PC-3 (cell line): ENCODE measurements at regions not wholly inside any gene's neighbourhood (a gene's known extent, or its start where the extent isn't known, plus 50 kb on each side); places are given as distances from the start of the nearest gene placed in this dataset.

Experiments
- ATAC-seq: fragments of 200-7000 bp; cut with Tn5 transposase; 2 replicates; pipeline ENCODE4 v1.9.1; 2020; ENCODE audit warnings: mild to moderate bottlenecking, moderate library complexity
- BruUV-seq: library from RNA; stranded (reverse); fragments of 400-500 nt; replicated peaks from 2 replicates; lab custom pipeline; 2021; lab: Mats Ljungman, UMichigan
- CTCF ChIA-PET: fragments of 300-600 bp; sonication (Branson Sonifier 250); formaldehyde crosslinking; loops from one replicate; lab custom pipeline; 2022; ENCODE audit warnings: antibody characterized with exemption; lab: Charles Lee
- POLR2A ChIA-PET: fragments of 300-600 bp; sonication (Branson Sonifier 250); formaldehyde crosslinking; loops from one replicate; lab custom pipeline; 2022; ENCODE audit warnings: antibody characterized with exemption; ENCODE audit not compliant: unreplicated experiment; lab: Charles Lee
- DNase-seq: peaks from one replicate; pipeline ENCODE4 v3.0.0-alpha.2; 2015
- H2AFZ ChIP-seq: fragments of 300-600 bp; sonication (generic); 2 replicates; pipeline ENCODE4 v1.6.0; 2016; ENCODE audit warnings: antibody characterized with exemption, low read length
- H3F3A ChIP-seq: fragments of 300-600 bp; sonication (generic); one replicate; pipeline ENCODE4 v1.6.0; 2017; ENCODE audit warnings: antibody characterized with exemption, low read length, control low read depth, mild to moderate bottlenecking; ENCODE audit not compliant: unreplicated experiment
- H3K27ac ChIP-seq: fragments of 300-600 bp; sonication (generic); 2 replicates; pipeline ENCODE4 v1.5.1; 2016; ENCODE audit warnings: mild to moderate bottlenecking, low read length
- H3K27me3 ChIP-seq: fragments of 300-600 bp; sonication (generic); 2 replicates; pipeline ENCODE4 v1.6.1; 2016; ENCODE audit warnings: low read length, mixed read lengths
- H3K36me3 ChIP-seq: fragments of 300-600 bp; sonication (generic); 2 replicates; pipeline ENCODE4 v1.6.1; 2016; ENCODE audit warnings: low read depth, mixed run types, low read length, mixed read lengths
- H3K4me1 ChIP-seq: fragments of 300-600 bp; sonication (generic); 2 replicates; pipeline ENCODE4 v1.5.1; 2016; ENCODE audit warnings: low read length; ENCODE audit not compliant: insufficient read depth
- H3K4me2 ChIP-seq: fragments of 300-600 bp; sonication (generic); 2 replicates; pipeline ENCODE4 v1.6.0; 2016; ENCODE audit warnings: low read length
- H3K4me3 ChIP-seq: fragments of 300-600 bp; sonication (generic); 2 replicates; pipeline ENCODE4 v1.5.1; 2016; ENCODE audit warnings: mild to moderate bottlenecking, low read length, mixed read lengths
- H3K79me2 ChIP-seq: fragments of 300-600 bp; sonication (generic); 2 replicates; pipeline ENCODE4 v1.6.1; 2017; ENCODE audit warnings: low read length, mixed read lengths
- H3K9ac ChIP-seq: fragments of 300-600 bp; sonication (generic); 2 replicates; pipeline ENCODE4 v1.6.0; 2016; ENCODE audit warnings: mild to moderate bottlenecking, low read length
- H3K9me2 ChIP-seq: fragments of 300-600 bp; sonication (generic); replicated peaks from 2 replicates; pipeline ENCODE4 v1.6.1; 2016; ENCODE audit warnings: mixed run types, low read length, mixed read lengths
- H3K9me3 ChIP-seq: fragments of 300-600 bp; sonication (generic); 2 replicates; pipeline ENCODE4 v1.6.1; 2016; ENCODE audit warnings: low read length, mixed read lengths
- H4K20me1 ChIP-seq: fragments of 300-600 bp; sonication (generic); 2 replicates; pipeline ENCODE4 v1.6.1; 2016; ENCODE audit warnings: low read length, mixed read lengths
- EZH2 ChIP-seq: fragments of 300-600 bp; sonication (generic); IDR thresholded peaks from one replicate; pipeline ENCODE4 v1.6.1; 2017; ENCODE audit warnings: antibody characterized with exemption, mild to moderate bottlenecking, low read length; ENCODE audit not compliant: unreplicated experiment
- EZH2phosphoT487 ChIP-seq: fragments of 300-600 bp; sonication (generic); IDR thresholded peaks from 2 replicates; pipeline ENCODE4 v1.6.1; 2018; ENCODE audit warnings: mild to moderate bottlenecking, antibody characterized with exemption, low read length, borderline replicate concordance
- intact Hi-C: fragments of 100-400 bp; cut with micrococcal nuclease; formaldehyde crosslinking; loops from 2 replicates; pipeline ENCODE4 v1.9.0; 2023
- TF ChIP-seq, protein P1 (sequence below): fragments of 300-600 bp; sonication (generic); conservative IDR thresholded peaks from 2 replicates; pipeline ENCODE4 v1.5.1; 2017; ENCODE audit warnings: antibody characterized with exemption, low read depth, mild to moderate bottlenecking, low read length

DNA sequence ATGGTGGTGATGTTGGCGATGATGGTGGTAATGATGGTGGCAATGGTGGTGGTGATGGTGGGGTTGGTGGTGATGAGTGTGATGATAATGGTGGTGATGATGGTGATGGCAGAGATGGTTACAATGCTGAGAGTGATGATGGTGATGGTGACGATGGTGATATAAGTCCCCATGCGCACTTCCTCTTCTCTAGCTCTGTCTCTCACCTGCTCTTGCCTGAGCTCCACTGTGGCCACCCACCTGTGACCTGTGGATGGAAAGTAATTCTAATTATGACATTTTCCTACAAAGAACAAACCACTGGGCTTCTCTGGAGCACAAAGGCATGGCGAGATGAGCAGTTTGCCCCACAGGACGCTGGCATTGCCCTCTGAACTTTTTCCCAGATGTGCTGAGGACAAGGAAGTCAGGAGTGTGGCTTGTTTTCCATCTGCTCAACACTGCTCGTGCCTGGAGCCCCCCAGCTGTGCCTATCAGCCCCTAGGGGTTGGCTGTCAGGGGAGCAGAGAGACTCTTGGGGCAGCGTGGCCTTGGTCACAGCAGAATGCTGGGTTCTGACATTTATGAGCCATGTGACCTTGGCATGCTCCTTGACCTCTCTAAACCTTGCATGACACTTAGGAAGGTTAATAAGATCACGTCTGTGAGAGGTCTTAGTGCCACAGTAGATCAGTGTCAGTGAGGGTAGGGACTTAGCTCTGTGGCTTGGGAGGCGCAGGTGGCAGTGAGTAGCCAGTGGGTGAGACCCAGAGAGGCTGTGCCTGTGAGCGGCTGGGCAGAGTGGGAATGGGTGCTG is 68.4 kb downstream of the RRM2 start:
- H3K27me3 ChIP-seq = no peaks in the 10 kb centered on the region
- TF ChIP-seq, protein P1, sequence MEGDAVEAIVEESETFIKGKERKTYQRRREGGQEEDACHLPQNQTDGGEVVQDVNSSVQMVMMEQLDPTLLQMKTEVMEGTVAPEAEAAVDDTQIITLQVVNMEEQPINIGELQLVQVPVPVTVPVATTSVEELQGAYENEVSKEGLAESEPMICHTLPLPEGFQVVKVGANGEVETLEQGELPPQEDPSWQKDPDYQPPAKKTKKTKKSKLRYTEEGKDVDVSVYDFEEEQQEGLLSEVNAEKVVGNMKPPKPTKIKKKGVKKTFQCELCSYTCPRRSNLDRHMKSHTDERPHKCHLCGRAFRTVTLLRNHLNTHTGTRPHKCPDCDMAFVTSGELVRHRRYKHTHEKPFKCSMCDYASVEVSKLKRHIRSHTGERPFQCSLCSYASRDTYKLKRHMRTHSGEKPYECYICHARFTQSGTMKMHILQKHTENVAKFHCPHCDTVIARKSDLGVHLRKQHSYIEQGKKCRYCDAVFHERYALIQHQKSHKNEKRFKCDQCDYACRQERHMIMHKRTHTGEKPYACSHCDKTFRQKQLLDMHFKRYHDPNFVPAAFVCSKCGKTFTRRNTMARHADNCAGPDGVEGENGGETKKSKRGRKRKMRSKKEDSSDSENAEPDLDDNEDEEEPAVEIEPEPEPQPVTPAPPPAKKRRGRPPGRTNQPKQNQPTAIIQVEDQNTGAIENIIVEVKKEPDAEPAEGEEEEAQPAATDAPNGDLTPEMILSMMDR = no peak
- TF ChIP-seq EZH2phosphoT487 = no peak
- TF ChIP-seq EZH2 = no peak
- H2AFZ ChIP-seq = no peak overlapping the region
- H3K36me3 ChIP-seq = no peaks in the 10 kb centered on the region
- H3K79me2 ChIP-seq = no peaks in the 10 kb centered on the region
- ATAC-seq = no peak
- intact Hi-C loops = no loop called here
- H3K9me2 ChIP-seq = no peaks in the 10 kb centered on the region
- no peak overlapping the region for H3K4me2 ChIP-seq
- no peak for DNase-seq
- no peak overlapping the region for H3K9ac ChIP-seq
- BruUV-seq = no TSS peak
- no peak overlapping the region for H3K27ac ChIP-seq
- H3K9me3 ChIP-seq = no peaks in the 10 kb centered on the region
- ChIA-PET CTCF (no interaction called here), POLR2A (no interaction called here)
- H3K4me1 ChIP-seq = no peaks in the 10 kb centered on the region
- H3K4me3 ChIP-seq = no peak overlapping the region
- no peaks in the 10 kb centered on the region for H3F3A ChIP-seq
- no peaks in the 10 kb centered on the region for H4K20me1 ChIP-seq

DNA sequence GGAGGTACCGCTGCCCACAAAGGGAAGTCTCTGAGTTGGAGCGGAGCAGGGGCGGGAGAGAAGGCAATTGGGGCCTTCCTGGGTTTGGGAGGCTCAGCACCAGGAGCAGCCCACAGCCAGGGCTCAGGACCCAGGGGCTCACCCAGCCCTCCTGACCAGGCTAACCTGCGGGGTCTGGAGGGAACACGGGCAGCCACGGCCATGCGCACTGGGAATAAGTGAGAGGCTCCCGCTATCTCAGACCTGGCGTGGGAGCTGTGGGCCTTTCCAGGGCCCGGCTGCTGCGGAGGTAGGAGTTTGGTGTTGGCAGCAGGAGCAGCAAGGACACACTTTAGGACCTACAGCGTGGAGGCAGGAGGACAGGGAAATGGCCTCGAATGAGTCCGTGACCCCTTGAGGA is 69.0 kb downstream of the RRM2 start:
- H3K4me1 ChIP-seq = no peaks in the 10 kb centered on the region
- no peaks in the 10 kb centered on the region for H3K9me3 ChIP-seq

More for the DNA sequence above, 69.0 kb downstream of the RRM2 start:
- Histone ChIP-seq H3K36me3 (no peaks in the 10 kb centered on the region), H3K79me2 (no peaks in the 10 kb centered on the region), H3K9me2 (no peaks in the 10 kb centered on the region), H4K20me1 (no peaks in the 10 kb centered on the region), H2AFZ (no peak overlapping the region), H3K27me3 (no peaks in the 10 kb centered on the region), H3K4me3 (no peak overlapping the region), H3K27ac (no peak overlapping the region), H3K9ac (no peak overlapping the region), H3K4me2 (no peak overlapping the region), H3F3A (no peaks in the 10 kb centered on the region)
- DNase-seq (no peak), ATAC-seq (no peak)
- ChIA-PET CTCF (interaction anchor here (0.6 kb wide), 1 partner anchor 88 kb away, joined by 5 read pairs; no protein-coding TSS in a partner anchor), POLR2A (no interaction called here)
- no TSS peak for BruUV-seq
- intact Hi-C loops = no loop called here
- TF ChIP-seq EZH2phosphoT487 (no peak), EZH2 (no peak)
- TF ChIP-seq, protein P1 = no peak
